ENCODE measurements at regions not wholly inside any gene's neighbourhood (a gene's known extent, or its start where the extent isn't known, plus 50 kb on each side); places are given as distances from the start of the nearest gene placed in this dataset.

DNA sequence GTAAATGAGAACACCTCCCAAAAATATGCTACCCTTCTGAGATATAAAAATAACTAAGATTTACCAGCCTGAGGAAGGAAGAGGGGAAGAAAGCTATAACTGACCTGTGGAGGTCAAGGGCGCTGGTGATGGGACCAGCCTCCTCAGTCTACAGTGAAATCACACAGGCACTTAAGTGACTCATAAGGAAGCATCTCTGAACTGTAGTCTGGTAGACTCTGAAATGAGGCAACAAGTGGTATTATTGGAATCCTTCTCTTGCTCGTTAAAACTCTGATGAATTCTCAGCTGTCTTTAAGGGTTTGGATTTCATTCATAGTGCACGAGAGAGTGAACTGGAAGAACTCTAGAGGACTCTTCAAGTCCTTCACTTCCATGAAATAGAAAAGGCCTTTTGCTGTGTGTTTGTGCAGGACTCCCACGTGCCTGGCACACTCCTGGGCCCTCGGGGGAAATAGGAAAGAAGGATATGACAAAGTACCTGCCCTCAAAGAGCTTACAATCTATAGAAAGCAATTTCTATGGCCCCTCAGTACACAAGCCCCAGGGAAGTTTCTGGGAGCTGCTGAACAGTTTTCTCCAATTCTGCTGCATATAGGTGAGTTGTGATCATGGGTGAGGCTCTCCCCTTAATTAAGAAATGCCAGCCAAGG is 231.8 kb upstream of the RREB1 start:
- TF ChIP-seq TCF12 (IDR thresholded peaks at IDR 0.05; ENCODE audit: low read depth) (no peak), TEAD4 (IDR thresholded peaks at IDR 0.05) (no peak), RAD21 (IDR thresholded peaks at IDR 0.05; ENCODE audit: low read depth) (no peak), CEBPB (IDR thresholded peaks at IDR 0.05) (no peak)
- TF ChIP-seq, protein P1, sequence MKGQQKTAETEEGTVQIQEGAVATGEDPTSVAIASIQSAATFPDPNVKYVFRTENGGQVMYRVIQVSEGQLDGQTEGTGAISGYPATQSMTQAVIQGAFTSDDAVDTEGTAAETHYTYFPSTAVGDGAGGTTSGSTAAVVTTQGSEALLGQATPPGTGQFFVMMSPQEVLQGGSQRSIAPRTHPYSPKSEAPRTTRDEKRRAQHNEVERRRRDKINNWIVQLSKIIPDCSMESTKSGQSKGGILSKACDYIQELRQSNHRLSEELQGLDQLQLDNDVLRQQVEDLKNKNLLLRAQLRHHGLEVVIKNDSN (IDR thresholded peaks at IDR 0.05): no peak
- TF ChIP-seq, protein P2, sequence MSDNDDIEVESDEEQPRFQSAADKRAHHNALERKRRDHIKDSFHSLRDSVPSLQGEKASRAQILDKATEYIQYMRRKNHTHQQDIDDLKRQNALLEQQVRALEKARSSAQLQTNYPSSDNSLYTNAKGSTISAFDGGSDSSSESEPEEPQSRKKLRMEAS (IDR thresholded peaks at IDR 0.05): no peak

DNA sequence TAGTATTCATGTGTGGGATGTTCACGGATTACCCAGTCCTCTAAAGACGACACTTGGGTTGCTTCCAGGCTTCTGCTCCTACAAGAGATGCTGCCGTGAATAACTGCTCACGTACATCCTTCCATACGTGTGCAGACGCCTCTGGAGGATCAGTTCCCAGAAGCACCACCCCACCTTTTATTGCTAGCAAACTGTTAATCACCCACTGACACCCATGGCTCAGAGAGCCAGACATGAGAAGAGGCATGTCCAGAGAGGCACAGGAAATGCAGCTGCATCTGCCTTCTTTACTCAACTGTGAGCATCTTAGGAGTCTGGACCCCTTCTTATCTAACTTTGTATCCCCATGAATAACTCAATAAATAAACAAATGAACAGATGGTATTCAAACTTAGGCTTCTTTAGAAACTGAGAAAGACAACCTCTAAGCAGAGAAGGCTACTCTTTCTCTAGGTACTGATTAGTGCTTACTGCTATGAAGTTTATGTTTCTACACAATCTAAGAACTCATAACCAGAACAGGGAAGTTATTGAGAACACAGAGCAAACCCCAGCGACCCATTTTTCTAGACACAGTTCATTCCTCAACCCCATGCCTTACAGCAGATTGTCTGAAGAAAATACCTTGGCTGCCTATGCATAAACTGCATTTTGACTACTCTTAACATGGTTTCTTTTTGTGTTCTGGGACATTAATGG is 228.7 kb upstream of the RREB1 start:
- TF ChIP-seq EGR1 (IDR thresholded peaks at IDR 0.05) (no peak), TCF12 (IDR thresholded peaks at IDR 0.05; ENCODE audit: low read depth) (no peak), TAF1 (IDR thresholded peaks at IDR 0.05; ENCODE audit: low read depth) (no peak), YY1 (IDR thresholded peaks at IDR 0.05; ENCODE audit: low read depth) (no peak), RAD21 (IDR thresholded peaks at IDR 0.05; ENCODE audit: low read depth) (no peak), CEBPB (IDR thresholded peaks at IDR 0.05) (no peak), ZBTB7A (IDR thresholded peaks at IDR 0.05; ENCODE audit: low read depth) (no peak), EP300 (IDR thresholded peaks at IDR 0.05; ENCODE audit: borderline replicate concordance) (no peak), NFIC (IDR thresholded peaks at IDR 0.05) (no peak), TEAD4 (IDR thresholded peaks at IDR 0.05) (no peak)
- TF ChIP-seq, protein P1 (IDR thresholded peaks at IDR 0.05): no peak

DNA sequence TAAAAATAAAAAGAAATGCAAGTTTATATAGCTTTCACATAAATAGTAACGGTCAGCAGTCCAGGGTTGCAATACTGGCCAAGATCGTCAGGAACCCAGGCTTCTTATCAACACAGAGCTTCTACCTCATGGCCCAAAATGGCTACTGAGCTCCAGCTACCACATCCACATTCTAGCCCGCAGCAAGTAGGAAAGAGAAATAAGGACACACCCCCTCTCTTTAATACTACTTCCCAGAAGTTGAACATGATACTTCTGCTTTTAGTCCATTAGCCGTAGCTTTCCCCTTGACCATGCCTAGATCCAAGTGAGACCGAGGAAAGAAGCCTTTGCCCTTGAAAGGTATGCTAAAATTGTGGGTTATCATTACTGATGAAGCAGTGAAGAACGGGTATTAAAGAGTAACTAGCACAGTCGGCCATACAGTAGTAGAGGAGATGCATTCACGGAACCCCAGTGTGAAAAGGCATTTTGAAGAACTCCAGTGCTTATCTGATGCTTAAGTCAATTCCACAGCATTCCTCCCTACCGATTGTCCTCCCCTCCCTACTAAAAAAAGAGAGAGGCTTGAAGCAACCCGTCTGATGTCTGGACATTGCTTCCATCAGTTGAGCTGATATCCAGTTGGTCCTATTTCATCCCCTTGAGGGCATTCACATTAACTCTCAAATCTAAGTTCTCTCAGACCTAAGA is 226.9 kb upstream of the RREB1 start:
- TF ChIP-seq TCF12 (IDR thresholded peaks at IDR 0.05; ENCODE audit: low read depth) (no peak), RAD21 (IDR thresholded peaks at IDR 0.05; ENCODE audit: low read depth) (no peak), ZBTB7A (IDR thresholded peaks at IDR 0.05; ENCODE audit: low read depth) (no peak), YY1 (IDR thresholded peaks at IDR 0.05; ENCODE audit: low read depth) (no peak), TAF1 (IDR thresholded peaks at IDR 0.05; ENCODE audit: low read depth) (no peak), REST (IDR thresholded peaks at IDR 0.05; ENCODE audit: low read depth) (no peak), EP300 (IDR thresholded peaks at IDR 0.05; ENCODE audit: borderline replicate concordance) (no peak), CEBPB (IDR thresholded peaks at IDR 0.05) (no peak), FOXM1 (IDR thresholded peaks at IDR 0.05; ENCODE audit: borderline replicate concordance, low read depth) (no peak), NFIC (IDR thresholded peaks at IDR 0.05) (no peak), TEAD4 (IDR thresholded peaks at IDR 0.05) (no peak), EGR1 (IDR thresholded peaks at IDR 0.05) (no peak), CREB1 (IDR thresholded peaks at IDR 0.05; ENCODE audit: low read depth) (no peak)
- TF ChIP-seq, protein P1 (IDR thresholded peaks at IDR 0.05): no peak
- TF ChIP-seq, protein P2 (IDR thresholded peaks at IDR 0.05): no peak

DNA sequence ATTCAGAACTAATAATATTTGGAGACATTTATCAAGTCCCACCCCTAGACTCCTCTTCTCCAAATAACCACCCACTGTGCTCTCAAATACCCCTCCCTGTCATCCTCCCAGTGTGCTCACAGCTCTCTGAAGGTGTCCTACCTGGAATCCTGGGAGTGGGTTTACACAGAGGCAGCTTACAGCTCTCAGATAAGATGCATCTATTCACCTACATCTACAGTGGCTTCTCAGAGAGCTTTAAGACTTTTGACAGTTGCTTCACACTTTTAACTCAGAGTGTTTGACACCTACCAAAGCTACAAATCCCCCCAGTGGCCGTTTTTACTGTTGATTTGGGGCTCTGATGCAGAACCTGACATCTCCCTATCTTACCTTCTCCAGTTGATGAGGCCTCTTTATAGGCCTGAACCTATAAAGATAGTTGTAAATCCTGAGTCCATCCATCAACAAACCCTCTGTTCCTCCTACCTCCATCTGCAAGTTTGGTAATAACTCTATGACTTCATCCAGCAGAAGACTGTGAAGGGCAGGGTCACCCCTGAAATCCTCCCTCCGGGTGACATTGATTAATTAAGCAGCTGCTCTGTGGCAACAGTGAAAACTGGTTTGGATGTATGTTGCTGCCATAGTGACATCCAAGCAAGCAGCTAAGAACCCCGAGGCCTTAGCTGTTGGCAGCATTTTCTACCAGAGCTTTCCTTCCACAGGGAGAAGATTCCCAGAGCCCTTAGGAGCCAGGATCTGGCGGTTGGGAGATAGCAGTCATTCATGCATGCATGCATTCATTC is 226.1 kb upstream of the RREB1 start:
- TF ChIP-seq EGR1 (IDR thresholded peaks at IDR 0.05) (no peak), CREB1 (IDR thresholded peaks at IDR 0.05; ENCODE audit: low read depth) (no peak), NFIC (IDR thresholded peaks at IDR 0.05) (no peak), REST (IDR thresholded peaks at IDR 0.05; ENCODE audit: low read depth) (no peak), ZBTB7A (IDR thresholded peaks at IDR 0.05; ENCODE audit: low read depth) (no peak), CEBPB (IDR thresholded peaks at IDR 0.05) (no peak), TEAD4 (IDR thresholded peaks at IDR 0.05) (no peak), FOXM1 (IDR thresholded peaks at IDR 0.05; ENCODE audit: borderline replicate concordance, low read depth) (no peak)

Data from Ishikawa (cell line).